Lung (tissue), 11 donors: ENCODE measurements at regions not wholly inside any gene's neighbourhood (a gene's known extent, or its start where the extent isn't known, plus 50 kb on each side); places are given as distances from the start of the nearest gene placed in this dataset.
A peak's percentile ranks its signal among the peaks of the same experiment; 100 is the strongest.

Experiments
- ATAC-seq: fragments of 200-7000 bp; cut with Tn5 transposase; one replicate; pipeline ENCODE4 v1.9.1; 2020; ENCODE audit warnings: moderate number of reproducible peaks; ENCODE audit not compliant: insufficient read depth, low FRiP score
- DNase-seq, 3 donors: peaks; one replicate each; pipeline ENCODE4 v3.0.0-alpha.2; 2013 to 2017
- H3K27ac ChIP-seq, 2 donors: one replicate each; pipeline ENCODE4 v1.5.1; 2013; ENCODE audit warnings: mild to moderate bottlenecking in 2 of 2, moderate library complexity in 2 of 2, control low read depth in 1 of 2, inconsistent platforms in 1 of 2, low read depth in 1 of 2, low read length in 1 of 2
- H3K27me3 ChIP-seq, 3 donors: one replicate each; pipeline ENCODE4 v1.5.1; 2013; ENCODE audit warnings: low read length in 2 of 3; ENCODE audit not compliant: control insufficient read depth in 3 of 3, insufficient read depth in 3 of 3
- H3K36me3 ChIP-seq, 4 donors: one replicate each; pipeline ENCODE4 v1.5.1; 2013; ENCODE audit warnings: low read length in 4 of 4, mild to moderate bottlenecking in 1 of 4, moderate library complexity in 1 of 4; ENCODE audit not compliant: control insufficient read depth in 4 of 4, insufficient read depth in 4 of 4
- H3K4me1 ChIP-seq, 5 donors: one replicate each; pipeline ENCODE4 v1.5.1; 2013; ENCODE audit warnings: low read length in 5 of 5, mild to moderate bottlenecking in 2 of 5, moderate library complexity in 1 of 5; ENCODE audit not compliant: control insufficient read depth in 5 of 5, insufficient read depth in 5 of 5
- H3K4me3 ChIP-seq: one replicate; pipeline ENCODE4 v1.5.1; 2013; ENCODE audit warnings: mild to moderate bottlenecking, control low read depth, moderate library complexity
- H3K9ac ChIP-seq, 2 donors: one replicate each; pipeline ENCODE4 v1.5.1; 2013; ENCODE audit warnings: low read length in 2 of 2, control low read depth in 1 of 2; ENCODE audit not compliant: insufficient read depth in 1 of 2
- H3K9me3 ChIP-seq, 4 donors: one replicate each; pipeline ENCODE4 v1.5.1; 2013; ENCODE audit warnings: low read length in 3 of 4, mild to moderate bottlenecking in 1 of 4, moderate library complexity in 1 of 4; ENCODE audit not compliant: control insufficient read depth in 4 of 4, insufficient read depth in 3 of 4
- CTCF ChIP-seq: IDR thresholded peaks from 2 replicates; pipeline ENCODE4 v1.5.1; 2012; ENCODE audit warnings: mild to moderate bottlenecking; ENCODE audit errors: control extremely low read depth, extremely low read depth
- WGBS, 2 donors: extraction: QIAGEN DNeasy Blood & Tissue Kit; methylation state at CpG; one replicate each; pipeline ENCODE4 v1.1.7; 2013; 5-methylcytosine and 5-hydroxymethylcytosine counted together
- donor health status: control.
- donor health status: control.
- donor health status: Bipolar disorder and iron deficiency.
- donor health status: healthy.
- donor health status: DM: yes; HTN: yes; CAD: no.

GRCh38 chr12:84730561-84731162, 181.9 kb downstream of the SLC6A15 start:
- Histone ChIP-seq H3K9me3 (no peaks in the 10 kb centered on the region), H3K4me1 (peaks cover 0 to 5% (median 0%) of the 10 kb centered on the region in 5 donors), H3K36me3 (no peaks in the 10 kb centered on the region), H3K4me3 (no peak overlapping the region), H3K27ac (no peak overlapping the region), H3K27me3 (no peaks in the 10 kb centered on the region), H3K9ac (no peak overlapping the region)
- 61 to 65% methylated on average over 3 of the region's 3 CpGs for WGBS, 2 donors
- no peak for ATAC-seq
- TF ChIP-seq CTCF = no peak
- DNase-seq = no peak

GRCh38 chr12:84727961-84728360, 184.6 kb downstream of the SLC6A15 start:
- Histone ChIP-seq H3K9me3 (no peaks in the 10 kb centered on the region), H3K36me3 (no peaks in the 10 kb centered on the region), H3K4me3 (no peak overlapping the region), H3K27me3 (no peaks in the 10 kb centered on the region), H3K4me1 (peaks cover 0 to 5% (median 0%) of the 10 kb centered on the region in 5 donors), H3K27ac (no peak overlapping the region), H3K9ac (no peak overlapping the region)
- ATAC-seq = peak; percentile 81
- no peak for TF ChIP-seq CTCF
- peak; percentile 23 to 83 (median 49) for DNase-seq
- 26 to 38% methylated on average over 3 of the region's 3 CpGs for WGBS, 2 donors

GRCh38 chr12:84726780-84727179, 185.8 kb downstream of the SLC6A15 start:
- ATAC-seq = no peak

More at GRCh38 chr12:84726780-84727179, 185.8 kb downstream of the SLC6A15 start:
- Histone ChIP-seq H3K9ac (no peak overlapping the region), H3K36me3 (no peaks in the 10 kb centered on the region), H3K9me3 (no peaks in the 10 kb centered on the region), H3K4me3 (no peak overlapping the region), H3K4me1 (peaks cover 0 to 5% (median 0%) of the 10 kb centered on the region in 5 donors), H3K27ac (no peak overlapping the region), H3K27me3 (no peaks in the 10 kb centered on the region)
- DNase-seq = no peak
- WGBS, 2 donors = 88 to 91% methylated on average over 2 of the region's 2 CpGs
- no peak for TF ChIP-seq CTCF
